Epithelial cell of proximal tubule (primary cell): ENCODE measurements at regions not wholly inside any gene's neighbourhood (a gene's known extent, or its start where the extent isn't known, plus 50 kb on each side); places are given as distances from the start of the nearest gene placed in this dataset.

Experiments
- DNase-seq: peaks from one replicate; pipeline ENCODE4 v3.0.0-alpha.2; 2011; ENCODE audit warnings: low read depth
- H3K4me3 ChIP-seq: 2 replicates; pipeline ENCODE4 v1.5.1; 2011; ENCODE audit warnings: low read depth, mild to moderate bottlenecking, low read length
- TF ChIP-seq, protein P1 (sequence below): conservative IDR thresholded peaks from 2 replicates; pipeline ENCODE4 v1.5.1; 2012; ENCODE audit warnings: low read depth, mild to moderate bottlenecking, low read length

DNA sequence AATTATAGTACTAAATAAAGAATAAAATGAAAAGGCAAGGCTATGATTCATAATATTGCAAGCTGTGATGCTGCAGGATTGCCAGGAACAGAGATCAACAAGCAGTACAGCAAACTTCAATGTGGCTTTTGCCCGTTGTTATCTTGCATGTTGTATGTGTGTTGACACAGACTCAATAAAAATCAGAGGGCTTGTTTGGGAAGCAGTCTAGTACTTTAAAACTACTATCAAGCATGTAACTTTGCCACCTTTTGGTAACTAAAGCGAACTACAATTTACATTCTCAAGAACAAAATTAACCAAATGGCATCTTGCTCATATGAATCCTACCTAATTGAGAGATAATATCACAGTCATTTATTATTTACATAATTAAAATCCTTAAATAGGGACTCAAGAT, 79.8 kb upstream of the GPM6A start:
- DNase-seq, result no peak
- no peak overlapping the region for H3K4me3 ChIP-seq
- TF ChIP-seq, protein P1, sequence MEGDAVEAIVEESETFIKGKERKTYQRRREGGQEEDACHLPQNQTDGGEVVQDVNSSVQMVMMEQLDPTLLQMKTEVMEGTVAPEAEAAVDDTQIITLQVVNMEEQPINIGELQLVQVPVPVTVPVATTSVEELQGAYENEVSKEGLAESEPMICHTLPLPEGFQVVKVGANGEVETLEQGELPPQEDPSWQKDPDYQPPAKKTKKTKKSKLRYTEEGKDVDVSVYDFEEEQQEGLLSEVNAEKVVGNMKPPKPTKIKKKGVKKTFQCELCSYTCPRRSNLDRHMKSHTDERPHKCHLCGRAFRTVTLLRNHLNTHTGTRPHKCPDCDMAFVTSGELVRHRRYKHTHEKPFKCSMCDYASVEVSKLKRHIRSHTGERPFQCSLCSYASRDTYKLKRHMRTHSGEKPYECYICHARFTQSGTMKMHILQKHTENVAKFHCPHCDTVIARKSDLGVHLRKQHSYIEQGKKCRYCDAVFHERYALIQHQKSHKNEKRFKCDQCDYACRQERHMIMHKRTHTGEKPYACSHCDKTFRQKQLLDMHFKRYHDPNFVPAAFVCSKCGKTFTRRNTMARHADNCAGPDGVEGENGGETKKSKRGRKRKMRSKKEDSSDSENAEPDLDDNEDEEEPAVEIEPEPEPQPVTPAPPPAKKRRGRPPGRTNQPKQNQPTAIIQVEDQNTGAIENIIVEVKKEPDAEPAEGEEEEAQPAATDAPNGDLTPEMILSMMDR, result peak; percentile 45

DNA sequence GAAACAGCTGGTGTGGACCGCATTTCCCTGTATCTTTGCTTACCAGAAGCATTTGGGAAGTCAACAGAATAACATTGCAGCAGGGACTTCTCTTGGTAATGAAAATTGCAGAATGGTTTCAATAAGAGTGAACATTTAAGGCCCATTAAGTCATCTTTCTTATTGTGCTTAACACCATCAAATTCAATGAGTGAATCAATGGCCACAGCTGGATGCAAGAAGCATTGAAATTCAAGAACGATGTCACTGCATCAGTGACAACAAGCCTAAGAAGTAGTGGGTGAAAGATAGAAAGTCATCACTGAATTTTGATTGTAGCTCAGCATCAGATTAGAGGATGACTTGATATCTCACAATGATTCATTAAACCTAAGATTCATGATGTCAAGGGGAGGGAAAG, 93.9 kb upstream of the GPM6A start:
- no peak overlapping the region for H3K4me3 ChIP-seq
- no peak for DNase-seq
- TF ChIP-seq, protein P1, result no peak

DNA sequence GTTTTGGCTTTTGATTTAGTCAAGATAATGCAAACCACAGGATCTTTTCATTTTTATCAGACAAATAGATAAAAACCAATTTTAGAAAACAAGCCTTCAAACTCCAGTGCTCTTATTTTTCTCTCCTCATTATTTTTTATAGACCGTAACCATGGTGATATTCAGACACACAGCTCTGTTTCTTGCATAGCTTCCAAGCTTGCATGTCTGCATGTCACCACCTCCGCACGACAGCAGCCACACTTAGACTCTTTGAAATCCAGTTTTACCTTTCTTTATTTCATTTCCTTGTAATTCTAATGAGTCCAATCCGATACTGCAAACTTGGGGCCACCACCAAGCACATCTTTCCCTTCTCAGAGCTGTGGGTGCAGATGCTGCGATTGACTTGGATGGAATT, 94.3 kb upstream of the GPM6A start:
- TF ChIP-seq, protein P1, result no peak
- no peak overlapping the region for H3K4me3 ChIP-seq
- DNase-seq, result no peak

DNA sequence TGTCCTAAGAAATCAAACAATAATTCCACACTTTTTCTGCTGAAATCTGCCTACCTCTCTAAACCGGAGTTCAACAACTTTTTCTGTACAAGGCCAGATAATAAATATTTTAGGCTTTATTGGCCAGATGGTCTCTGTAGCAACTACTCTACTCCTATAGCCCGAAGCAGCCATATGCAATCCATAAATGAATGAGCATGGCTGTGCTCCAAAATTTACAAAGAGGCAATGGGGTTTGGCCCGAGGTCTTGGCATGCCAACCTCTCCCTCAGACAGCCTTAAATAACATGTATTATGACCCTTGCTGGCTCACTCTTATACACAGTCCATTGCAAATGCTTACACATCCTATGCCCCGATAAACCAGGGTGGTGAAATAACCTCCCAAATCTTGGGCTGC, 98.6 kb upstream of the GPM6A start:
- H3K4me3 ChIP-seq, result no peak overlapping the region
- TF ChIP-seq, protein P1, result no peak
- no peak for DNase-seq

DNA sequence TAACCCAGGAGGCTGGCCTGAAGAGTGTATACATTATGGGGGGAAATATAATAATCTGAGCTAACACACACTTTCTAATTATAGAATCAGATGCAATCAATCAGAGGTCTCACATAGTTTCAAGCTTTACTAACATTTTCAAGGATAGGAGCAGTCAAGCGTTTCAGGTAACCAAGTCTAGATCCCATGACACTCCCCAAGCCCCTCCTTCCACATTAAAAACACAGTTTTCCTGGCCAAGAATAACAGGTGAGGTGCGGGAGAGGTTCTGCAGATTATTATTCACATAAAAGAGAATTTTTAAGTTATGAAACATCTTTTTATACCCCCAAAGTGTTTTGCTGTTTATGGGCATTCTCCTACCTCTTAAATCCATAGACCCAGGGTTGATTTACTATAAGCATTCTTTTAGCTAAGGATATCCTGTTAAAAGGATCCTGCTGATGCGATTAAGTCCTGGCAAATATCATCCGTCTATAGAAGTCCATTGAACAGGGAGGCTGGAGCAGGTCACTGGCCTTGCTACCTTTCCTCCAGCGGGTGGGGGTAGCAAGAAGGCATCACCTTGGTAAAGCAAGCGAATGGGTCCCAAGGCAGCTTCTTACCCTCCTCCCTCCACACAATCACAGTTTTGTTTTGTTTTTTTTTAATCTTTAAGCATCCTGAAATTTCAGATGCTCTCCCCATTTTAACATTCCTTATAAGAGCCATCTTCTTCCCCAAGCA, 104.7 kb upstream of the GPM6A start:
- TF ChIP-seq, protein P1, result no peak
- H3K4me3 ChIP-seq, result no peak overlapping the region
- no peak for DNase-seq

DNA sequence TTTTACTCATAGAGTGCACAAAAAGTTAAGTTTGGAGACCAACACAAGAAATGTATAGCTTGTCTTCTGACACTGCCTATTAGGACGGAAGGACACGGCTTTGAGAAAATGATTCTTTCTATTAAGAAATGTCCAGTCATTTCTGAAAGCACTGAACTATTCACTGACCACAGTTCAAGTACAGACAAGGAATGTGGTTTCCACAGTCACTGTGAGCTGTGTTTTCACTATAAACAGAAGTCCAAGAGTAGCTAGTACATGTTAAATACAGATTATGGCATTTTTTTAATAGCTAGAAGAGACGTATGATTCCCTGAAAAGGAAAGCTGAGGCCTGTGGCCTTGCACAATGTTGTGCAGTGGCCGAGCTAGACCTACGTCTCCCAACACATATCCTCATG, 115.1 kb upstream of the GPM6A start:
- no peak for DNase-seq
- TF ChIP-seq, protein P1, result no peak

DNA sequence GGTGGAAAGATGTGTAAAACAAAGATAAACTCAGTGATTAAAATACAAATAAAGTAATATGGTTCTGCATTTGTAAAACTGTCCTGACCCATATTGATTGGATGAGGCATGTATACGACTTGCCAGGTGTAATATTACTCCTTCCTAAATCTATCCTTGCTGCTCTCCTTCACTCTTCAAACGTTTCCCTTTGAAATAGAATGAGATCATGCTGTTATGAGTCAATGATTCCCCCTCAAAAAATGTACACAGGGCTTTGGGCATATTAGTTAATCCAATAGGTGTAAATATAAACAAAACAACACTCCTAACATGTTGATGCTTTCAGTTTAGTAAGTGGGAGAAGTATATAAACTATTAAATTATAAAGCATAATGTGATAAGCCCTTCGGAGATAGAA, 117.4 kb upstream of the GPM6A start:
- DNase-seq, result no peak
- TF ChIP-seq, protein P1, result no peak
- no peak overlapping the region for H3K4me3 ChIP-seq

More for the DNA sequence above, 115.1 kb upstream of the GPM6A start:
- no peak overlapping the region for H3K4me3 ChIP-seq
